ENCODE measurements at regions not wholly inside any gene's neighbourhood (a gene's known extent, or its start where the extent isn't known, plus 50 kb on each side); places are given as distances from the start of the nearest gene placed in this dataset.
A peak's percentile ranks its signal among the peaks of the same experiment; 100 is the strongest.

GRCh38 chr14:76926521-76927251, 100.5 kb downstream of the LRRC74A start:
- H3K27ac Mint-ChIP-seq, result no peak overlapping the region
- H3K27me3 Mint-ChIP-seq (ENCODE audit: low read depth, poor library complexity), result peaks cover 16% of the 10 kb centered on the region
- H3K4me1 Mint-ChIP-seq, result peaks cover 96% of the 10 kb centered on the region
- peak; percentile 51 for DNase-seq
- TF ChIP-seq CTCF (IDR thresholded peaks at IDR 0.05), result no peak
- no peaks in the 10 kb centered on the region for H3K36me3 Mint-ChIP-seq (ENCODE audit: low read depth)
- no peak overlapping the region for H3K4me3 Mint-ChIP-seq
- no peaks in the 10 kb centered on the region for H3K9me3 Mint-ChIP-seq

- Mint-ChIP-seq H3K27ac (peak overlapping the region; percentile 61), H3K9me3 (no peaks in the 10 kb centered on the region), H3K4me3 (peak overlapping the region; percentile 57), H3K4me1 (peaks cover 97% of the 10 kb centered on the region), H3K36me3 (ENCODE audit: low read depth) (no peaks in the 10 kb centered on the region), H3K27me3 (ENCODE audit: low read depth, poor library complexity) (peaks cover 16% of the 10 kb centered on the region)
- TF ChIP-seq CTCF (IDR thresholded peaks at IDR 0.05), result no peak
- no peak for DNase-seq
Measured at GRCh38 chr14:76925097-76925441, 98.9 kb downstream of the LRRC74A start.

- no peak for TF ChIP-seq CTCF (IDR thresholded peaks at IDR 0.05)
- Mint-ChIP-seq H3K4me1 (peaks cover 97% of the 10 kb centered on the region), H3K27ac (peak overlapping the region; percentile 87), H3K36me3 (ENCODE audit: low read depth) (no peaks in the 10 kb centered on the region), H3K4me3 (peak overlapping the region; percentile 57), H3K9me3 (no peaks in the 10 kb centered on the region), H3K27me3 (ENCODE audit: low read depth, poor library complexity) (peaks cover 16% of the 10 kb centered on the region)
- DNase-seq, result peak; percentile 66
Measured at GRCh38 chr14:76924371-76925096, 98.3 kb downstream of the LRRC74A start.

GRCh38 chr14:76923431-76924370, 97.5 kb downstream of the LRRC74A start:
- H3K9me3 Mint-ChIP-seq, result no peaks in the 10 kb centered on the region
- peaks cover 97% of the 10 kb centered on the region for H3K4me1 Mint-ChIP-seq
- DNase-seq, result no peak

GRCh38 chr14:76922584-76922983, 96.4 kb downstream of the LRRC74A start:
- Mint-ChIP-seq H3K4me1 (peaks cover 97% of the 10 kb centered on the region), H3K27ac (peak overlapping the region; percentile 91), H3K36me3 (ENCODE audit: low read depth) (no peaks in the 10 kb centered on the region), H3K9me3 (no peaks in the 10 kb centered on the region), H3K27me3 (ENCODE audit: low read depth, poor library complexity) (peaks cover 6% of the 10 kb centered on the region), H3K4me3 (peak overlapping the region; percentile 13)
- DNase-seq, result no peak
- TF ChIP-seq CTCF (IDR thresholded peaks at IDR 0.05), result no peak

More at GRCh38 chr14:76923431-76924370, 97.5 kb downstream of the LRRC74A start:
- peak overlapping the region; percentile 87 for H3K27ac Mint-ChIP-seq
- H3K4me3 Mint-ChIP-seq, result peak overlapping the region; percentile 41
- no peak for TF ChIP-seq CTCF (IDR thresholded peaks at IDR 0.05)
- H3K27me3 Mint-ChIP-seq (ENCODE audit: low read depth, poor library complexity), result peaks cover 15% of the 10 kb centered on the region
- H3K36me3 Mint-ChIP-seq (ENCODE audit: low read depth), result no peaks in the 10 kb centered on the region
